Ecto neural progenitor cell (in vitro differentiated cells): ENCODE measurements at regions not wholly inside any gene's neighbourhood (a gene's known extent, or its start where the extent isn't known, plus 50 kb on each side); places are given as distances from the start of the nearest gene placed in this dataset.
"Not testable (repeated sequence)": the region's sequence is repeated elsewhere in the genome, so short reads cannot be mapped to it uniquely, and the experiment has no call there.

Experiments
- DNase-seq: peaks from one replicate; pipeline ENCODE4 v3.0.0-alpha.2; 2018; ENCODE audit warnings: low spot score

DNA sequence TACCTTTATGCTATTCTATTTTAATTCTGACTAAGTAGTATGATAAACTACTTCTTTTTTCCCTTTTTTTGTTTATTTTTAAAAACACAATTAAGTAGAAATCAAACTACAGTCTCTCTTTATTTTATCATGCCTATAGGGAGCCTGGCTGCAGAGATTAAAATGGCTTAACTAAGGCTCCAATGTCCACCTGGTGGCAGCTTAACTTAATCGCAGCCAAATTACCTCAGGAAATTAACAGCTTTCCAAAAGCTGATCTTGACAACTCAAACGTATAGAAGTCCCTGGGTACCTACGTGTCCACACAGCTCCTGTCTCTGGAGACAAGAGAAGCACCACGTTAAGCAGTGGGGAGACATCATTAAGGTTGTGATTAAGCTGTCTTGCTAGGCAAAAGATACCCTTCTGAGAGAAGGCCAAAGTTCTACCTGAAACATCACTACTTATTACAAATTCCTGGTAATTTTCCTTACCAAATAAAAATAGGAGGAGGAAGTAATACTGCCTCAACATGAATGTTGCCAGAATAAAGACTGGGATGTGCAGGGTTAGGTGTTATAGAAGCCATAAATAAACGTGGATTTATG is 63.2 kb upstream of the SNX19 start:
- no peak for DNase-seq

DNA sequence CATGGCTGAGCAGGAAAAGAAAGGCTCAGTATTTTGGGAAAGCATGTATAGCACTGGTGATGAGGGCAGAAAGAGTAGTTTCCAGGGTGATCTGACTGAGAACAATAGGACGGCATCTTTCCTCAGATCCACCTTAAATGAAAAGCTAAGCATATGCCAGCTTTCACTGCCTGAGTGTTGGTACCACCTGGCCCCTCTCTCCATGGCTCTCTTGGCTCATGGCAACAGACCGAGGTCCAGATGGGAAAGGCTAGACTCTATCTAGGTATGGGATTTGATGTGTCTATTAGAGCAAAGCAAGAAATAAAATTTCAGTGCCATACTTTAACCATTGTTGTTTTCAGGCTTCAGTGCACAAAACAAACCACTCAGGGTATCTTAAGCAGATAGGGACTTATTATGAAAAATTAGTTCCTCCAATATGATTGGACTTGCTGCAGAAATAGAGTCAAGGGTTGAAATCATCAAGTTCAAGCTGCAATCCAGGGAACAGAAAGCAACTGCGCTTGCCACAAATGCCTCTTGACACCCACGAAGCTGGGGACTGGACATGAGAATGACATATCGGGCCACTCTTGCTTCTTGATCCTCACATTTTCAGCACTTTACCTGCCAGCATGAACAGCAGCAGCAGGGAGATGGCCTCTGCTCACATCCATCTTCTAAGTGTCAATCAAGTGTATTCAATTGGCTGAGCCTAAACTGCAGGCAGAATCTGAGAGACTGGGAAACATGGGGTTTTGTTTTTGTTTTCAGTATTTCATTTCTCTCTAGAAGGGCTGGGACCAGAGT is 64.0 kb upstream of the SNX19 start:
- DNase-seq, result no peak

- not testable (repeated sequence) for DNase-seq
Measured at GRCh38 chr11:130984241-130984640, 68.0 kb upstream of the SNX19 start.

DNA sequence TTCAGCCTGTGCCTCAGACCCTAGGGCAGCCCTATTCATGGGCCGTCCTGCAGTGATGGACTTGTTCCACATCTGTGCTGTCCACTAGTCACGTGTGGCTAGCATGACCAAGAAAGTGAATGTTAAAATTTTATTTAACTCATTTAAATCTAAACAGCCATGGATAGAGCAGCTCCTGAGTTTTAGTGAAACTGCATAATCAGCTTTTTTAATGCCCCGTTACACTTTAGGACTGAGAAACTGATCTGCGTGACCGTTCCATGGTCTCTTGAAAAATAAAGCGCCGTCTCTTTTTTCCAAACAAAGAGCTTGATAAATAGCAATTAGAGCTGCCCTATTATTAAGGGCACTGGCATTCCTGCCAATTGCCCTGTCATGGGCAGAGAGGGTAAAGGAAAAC is 76.5 kb upstream of the SNX19 start:
- DNase-seq, result no peak

DNA sequence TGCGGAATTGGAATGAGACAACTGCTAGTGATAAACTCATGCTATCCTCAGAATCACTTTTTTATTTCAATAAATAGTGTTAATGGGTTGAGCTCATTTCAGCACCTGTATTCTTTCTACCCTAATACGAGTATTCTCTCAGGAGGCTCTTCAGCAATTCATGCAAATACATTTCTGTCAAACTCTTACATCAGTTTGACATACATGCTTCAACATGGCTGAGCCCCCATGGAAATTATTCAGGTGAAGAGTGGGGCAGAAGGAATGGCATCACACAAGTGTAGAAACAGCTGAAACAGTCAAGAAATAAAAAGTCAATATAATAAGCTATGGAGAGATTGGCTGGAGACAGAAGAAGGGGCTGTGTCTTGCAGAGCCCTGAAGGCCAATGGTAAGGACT is 77.8 kb upstream of the SNX19 start:
- DNase-seq, result no peak

GRCh38 chr11:130995266-130995665 is 79.0 kb upstream of the SNX19 start:
- no peak for DNase-seq

DNA sequence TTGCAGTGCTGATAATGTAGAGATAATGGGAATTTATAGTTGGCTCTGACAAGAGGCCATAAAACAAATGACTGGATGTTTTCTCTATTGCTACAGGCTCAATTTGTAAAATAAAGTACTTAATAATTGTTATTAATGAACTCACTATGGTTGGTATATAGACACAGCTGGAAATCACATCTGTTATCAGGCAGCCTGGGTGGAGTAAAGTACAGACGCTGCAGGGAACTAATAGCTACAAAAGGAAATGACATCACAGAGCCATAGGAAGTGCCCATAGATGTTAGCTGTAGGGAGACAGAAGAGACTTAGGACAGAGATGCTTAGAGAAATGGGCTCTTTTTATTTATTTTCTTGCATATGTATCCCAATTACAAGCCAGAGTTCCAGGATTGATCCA is 81.0 kb upstream of the SNX19 start:
- DNase-seq, result no peak

DNA sequence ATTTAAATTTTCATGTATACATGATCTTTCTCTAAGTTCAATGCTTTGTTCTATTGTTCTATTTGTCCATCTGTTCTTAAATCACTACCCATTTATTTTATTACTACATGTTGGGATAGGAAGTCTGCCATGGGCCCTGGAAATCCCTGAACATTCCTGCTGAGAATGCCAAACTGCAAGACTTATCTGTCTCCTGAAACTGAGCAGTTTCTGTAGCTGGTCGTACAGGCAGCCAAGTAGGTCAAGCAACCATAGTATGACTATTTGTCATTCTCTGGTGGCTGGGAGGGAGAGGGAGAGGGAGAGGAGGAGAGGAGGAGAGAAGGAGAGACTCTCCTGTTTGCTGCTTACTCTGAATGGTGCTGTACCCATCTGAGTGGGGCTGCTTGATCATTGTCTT is 82.8 kb upstream of the SNX19 start:
- DNase-seq, result no peak

- no peak for DNase-seq
Measured at GRCh38 chr11:130999992-131000770, 83.9 kb upstream of the SNX19 start.

GRCh38 chr11:131002145-131002544 is 85.9 kb upstream of the SNX19 start:
- DNase-seq, result no peak

DNA sequence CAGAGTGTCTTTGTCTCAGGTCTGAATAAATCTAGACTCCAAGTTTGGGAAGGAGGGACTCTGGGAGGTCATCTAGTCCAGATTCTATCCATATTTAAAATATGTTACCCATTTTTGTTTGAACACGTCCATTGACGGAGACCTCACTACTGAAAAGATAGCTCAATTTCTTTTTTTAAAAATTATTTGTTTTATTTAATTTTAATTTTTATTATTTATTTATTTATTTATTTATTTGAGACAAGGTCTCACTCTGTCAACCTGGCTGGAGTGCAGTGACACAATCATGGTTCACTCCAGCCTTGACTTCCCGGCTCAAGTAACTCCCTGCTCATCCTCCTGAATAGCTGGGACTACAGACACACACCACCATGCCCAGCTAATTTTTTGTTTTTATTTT is 89.5 kb upstream of the SNX19 start:
- no peak for DNase-seq

- no peak for DNase-seq
Measured at GRCh38 chr11:131025020-131025419, 108.7 kb upstream of the SNX19 start.

DNA sequence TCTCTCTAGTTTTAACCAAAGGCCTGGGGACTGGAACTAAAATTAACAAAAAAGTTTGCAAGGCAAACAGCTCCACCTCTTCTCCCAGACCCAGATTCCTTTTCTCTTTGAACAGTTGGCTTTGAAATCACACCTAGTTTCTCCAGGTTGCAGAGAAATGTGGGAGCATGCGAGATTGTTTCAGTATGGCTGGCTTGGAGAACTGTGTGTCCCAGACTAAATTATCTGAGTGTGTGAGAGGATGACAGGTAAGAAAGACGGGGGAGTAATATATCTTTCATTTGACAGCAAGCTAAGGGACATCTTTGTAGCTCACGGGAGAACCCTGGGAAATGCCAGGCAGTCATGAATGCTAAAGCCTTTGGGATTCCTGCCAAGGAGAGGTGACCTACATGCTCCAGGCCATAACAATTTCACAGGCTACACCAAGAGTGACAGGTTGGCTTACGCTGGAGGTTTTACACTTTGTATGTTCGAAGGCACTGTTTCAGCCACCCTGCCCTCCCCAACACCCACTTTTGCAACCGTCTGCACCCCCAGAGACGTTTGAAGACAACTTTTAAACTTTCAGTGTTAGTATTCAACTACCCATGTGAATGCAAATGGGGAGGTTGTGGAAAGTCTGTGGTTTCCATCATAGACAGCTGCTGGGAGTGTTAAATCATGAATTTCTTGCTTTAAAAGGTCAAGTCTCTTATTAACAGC is 109.3 kb upstream of the SNX19 start:
- DNase-seq, result no peak

DNA sequence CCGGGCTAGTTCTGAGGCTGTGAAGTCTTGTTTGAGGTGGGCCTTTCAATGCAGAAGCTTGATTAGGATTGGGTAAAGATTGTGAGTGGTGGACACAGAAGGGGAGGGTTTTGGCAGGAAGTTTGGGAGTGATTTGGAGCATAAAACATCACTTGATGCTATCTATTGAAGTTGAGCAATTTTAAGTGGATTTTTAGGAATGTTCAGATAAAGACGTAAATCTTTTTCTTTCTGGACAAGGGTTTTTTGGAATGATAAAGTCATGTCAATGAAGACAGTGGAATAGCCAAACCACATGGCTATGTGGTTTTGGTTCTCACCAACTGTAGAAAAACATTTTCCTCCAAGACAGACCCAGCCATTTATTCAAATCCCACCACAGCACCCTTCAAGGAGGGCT is 111.2 kb upstream of the SNX19 start:
- no peak for DNase-seq

- no peak for DNase-seq
Measured at GRCh38 chr11:131033151-131033651, 116.9 kb upstream of the SNX19 start.

DNA sequence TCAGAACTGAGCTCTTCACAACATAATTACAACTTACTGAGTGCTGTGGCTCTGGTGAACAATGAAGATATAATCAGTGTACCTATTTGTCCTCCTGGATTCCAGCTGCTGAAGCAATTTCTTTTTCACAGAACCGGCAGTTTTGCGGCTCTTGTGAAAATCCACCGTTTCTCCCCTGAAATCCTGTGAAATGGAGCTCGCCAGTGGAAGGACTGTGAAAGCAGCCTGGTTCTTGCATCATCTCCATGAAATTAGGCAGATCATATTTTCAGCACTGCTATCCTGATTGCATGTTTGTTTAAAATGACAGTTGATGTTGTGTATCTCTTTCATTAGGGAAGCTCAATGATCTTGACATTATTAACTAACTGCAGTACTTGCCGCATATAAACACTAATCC is 120.2 kb upstream of the SNX19 start:
- no peak for DNase-seq

DNA sequence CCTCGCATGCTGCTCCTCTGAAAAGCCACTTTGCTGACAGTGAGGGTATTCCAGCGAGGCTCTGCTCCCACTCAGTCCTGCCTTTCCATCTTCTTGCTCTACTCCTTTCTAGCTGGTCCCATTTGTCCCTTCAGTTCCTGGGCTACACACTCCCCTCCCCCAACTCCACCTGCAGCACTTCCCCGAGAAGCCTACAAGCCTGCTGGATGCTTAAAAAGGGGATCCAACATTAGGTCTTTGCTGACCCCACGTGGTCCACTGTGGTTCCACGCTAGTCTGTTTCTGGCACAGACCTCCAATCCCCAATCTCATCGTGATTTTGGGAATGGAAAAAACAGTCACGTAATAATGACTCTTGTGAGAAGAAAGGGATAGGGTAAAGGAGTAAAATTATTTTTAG is 121.6 kb upstream of the SNX19 start:
- no peak for DNase-seq

GRCh38 chr11:131038597-131038996 is 122.3 kb upstream of the SNX19 start:
- no peak for DNase-seq

- no peak for DNase-seq
Measured at GRCh38 chr11:131041331-131042040, 125.2 kb upstream of the SNX19 start.

DNA sequence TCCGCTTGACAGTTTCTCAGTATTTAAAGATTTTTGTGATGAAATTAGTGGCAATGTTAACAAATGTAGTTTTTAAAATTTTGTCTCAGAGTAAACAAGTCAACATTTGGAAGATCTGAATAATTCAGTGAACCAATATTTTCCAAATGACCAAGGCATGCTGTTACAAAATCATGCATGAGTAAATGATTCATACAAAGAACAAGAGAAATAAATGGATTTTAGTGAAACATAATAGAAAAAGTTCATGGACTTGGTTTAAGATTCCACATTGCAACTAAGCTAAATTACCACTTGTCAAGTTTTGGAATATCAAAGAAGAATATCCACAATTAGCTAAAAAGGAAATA is 125.7 kb upstream of the SNX19 start:
- no peak for DNase-seq

DNA sequence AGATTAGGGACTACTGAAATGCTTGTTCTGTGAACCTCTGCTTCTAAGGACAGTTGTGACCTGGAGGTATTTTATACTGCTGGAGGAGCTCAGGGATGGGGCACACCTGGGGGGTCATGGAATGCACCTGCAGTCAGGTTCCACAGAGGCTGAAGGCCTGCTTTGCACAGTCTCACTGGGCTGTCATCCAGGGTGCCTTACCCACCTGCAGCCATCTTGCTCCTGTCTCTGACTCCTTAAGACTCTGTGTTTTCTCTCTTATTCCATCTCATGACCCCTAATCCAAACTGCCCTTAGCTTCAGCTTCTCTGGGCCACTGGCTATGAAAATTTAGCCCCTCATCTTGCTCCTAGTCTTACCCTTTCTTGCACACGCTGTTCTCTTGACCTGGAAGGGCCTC is 127.0 kb upstream of the SNX19 start:
- DNase-seq, result no peak

DNA sequence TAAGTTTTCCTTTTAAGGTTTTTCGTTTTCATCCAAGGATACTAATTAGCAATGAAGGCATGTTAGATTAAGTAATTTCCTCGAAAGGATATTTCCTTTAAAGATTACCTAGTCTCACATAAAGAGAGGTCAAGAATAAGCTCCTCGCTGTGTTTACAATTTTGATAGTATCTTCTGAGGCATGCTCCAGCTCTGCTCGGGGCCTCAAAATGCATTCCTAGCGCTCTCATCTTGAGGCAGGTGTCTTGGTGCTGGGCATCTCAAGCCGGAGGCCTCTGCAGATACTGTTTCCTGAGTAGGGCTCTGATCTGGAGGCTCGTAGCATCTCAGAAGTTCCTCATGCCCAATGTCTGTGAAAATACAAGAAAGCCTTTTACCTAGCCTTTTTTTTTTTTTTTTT is 128.6 kb upstream of the SNX19 start:
- DNase-seq, result no peak
